ENCODE measurements at regions not wholly inside any gene's neighbourhood (a gene's known extent, or its start where the extent isn't known, plus 50 kb on each side); places are given as distances from the start of the nearest gene placed in this dataset.

GRCh38 chr1:194830387-194830786, 1644.0 kb upstream of the B3GALT2 start:
- Histone ChIP-seq H3K4me3 (replicated peaks in 1 of 3; ENCODE audit: insufficient read depth in 1 of 3, low read depth in 1 of 3, low read length in 3 of 3) (no peak overlapping the region), H3K79me2 (ENCODE audit: control insufficient read depth, insufficient read depth, low read length) (no peaks in the 10 kb centered on the region), H3K27ac (ENCODE audit: insufficient read depth, low read depth, low read length) (no peak overlapping the region), H3K36me3 (ENCODE audit: control insufficient read depth in 2 of 2, extremely low read depth in 1 of 2, insufficient read depth in 2 of 2, low read length in 2 of 2) (no peaks in the 10 kb centered on the region), H4K20me1 (replicated peaks; ENCODE audit: control insufficient read depth, extremely low read depth, insufficient read depth, low read length) (no peaks in the 10 kb centered on the region), H3K4me2 (ENCODE audit: insufficient read depth, low read length) (no peak overlapping the region), H3K9me3 (replicated peaks; ENCODE audit: control insufficient read depth, insufficient read depth, low read length) (no peaks in the 10 kb centered on the region), H3K9ac (replicated peaks; ENCODE audit: extremely low read depth, insufficient read depth, low read length) (no peak overlapping the region), H3K27me3 (ENCODE audit: control insufficient read depth in 2 of 2, insufficient read depth in 2 of 2, low read length in 2 of 2) (no peaks in the 10 kb centered on the region), H3K9me1 (replicated peaks; ENCODE audit: control insufficient read depth, extremely low read depth, insufficient read depth, low read length) (no peaks in the 10 kb centered on the region), H3K4me1 (ENCODE audit: control insufficient read depth, extremely low read depth, insufficient read depth, low read length) (no peaks in the 10 kb centered on the region), H2AFZ (ENCODE audit: low read depth, low read length) (no peak overlapping the region)
- TF ChIP-seq JUN (IDR thresholded peaks at IDR 0.05; ENCODE audit: borderline replicate concordance, insufficient read depth, insufficient read length, low read depth) (no peak), POLR2AphosphoS5 (IDR thresholded peaks at IDR 0.05; ENCODE audit: insufficient read depth, low read depth, low read length) (no peak)
- DNase-seq (ENCODE audit: low read depth, low spot score) (no peak), FAIRE-seq (no peak)
- ChIA-PET CTCF (interaction anchor here (1.1 kb wide), 1 partner anchor 11 kb away, joined by 3 read pairs; no protein-coding TSS in a partner anchor), POLR2A (no interaction called here)
- dilution Hi-C loops (cut with MboI; ENCODE audit: extremely low pct_ligation_motif_present, low sequenced_read_pairs) = no loop called here
- intact Hi-C loops (cut with micrococcal nuclease) = no loop called here
- no TSS peak for BruUV-seq (replicated peaks)

GRCh38 chr1:194829492-194829891, 1643.1 kb upstream of the B3GALT2 start:
- no peaks in the 10 kb centered on the region for H3K79me2 ChIP-seq (ENCODE audit: control insufficient read depth, insufficient read depth, low read length)
- H3K4me2 ChIP-seq (ENCODE audit: insufficient read depth, low read length) = no peak overlapping the region
- no peak overlapping the region for H3K9ac ChIP-seq (replicated peaks; ENCODE audit: extremely low read depth, insufficient read depth, low read length)
- TF ChIP-seq GATA2 (IDR thresholded peaks at IDR 0.05; ENCODE audit: insufficient read depth, insufficient read length, low read depth, low read length) = no peak
- no peak for TF ChIP-seq EZH2 (IDR thresholded peaks at IDR 0.05; ENCODE audit: borderline replicate concordance, low read depth, low read length, severe bottlenecking)
- TF ChIP-seq MYC (IDR thresholded peaks at IDR 0.05; ENCODE audit: low read depth, low read length) = no peak
- no peak for TF ChIP-seq FOS (IDR thresholded peaks at IDR 0.05; ENCODE audit: borderline replicate concordance, insufficient read depth, low read length)
- TF ChIP-seq MAX (IDR thresholded peaks at IDR 0.05; ENCODE audit: insufficient read depth, insufficient read length) = no peak
- TF ChIP-seq POLR2AphosphoS5 (IDR thresholded peaks at IDR 0.05; ENCODE audit: insufficient read depth, low read depth, low read length) = no peak
- no peak for TF ChIP-seq JUN (IDR thresholded peaks at IDR 0.05; ENCODE audit: borderline replicate concordance, insufficient read depth, insufficient read length, low read depth)
- no peak for TF ChIP-seq CTCF (IDR thresholded peaks at IDR 0.05; ENCODE audit: extremely low read depth in 1 of 2, insufficient read depth in 1 of 2, low read depth in 1 of 2, low read length in 2 of 2)
- TF ChIP-seq POLR2A (IDR thresholded peaks at IDR 0.05; ENCODE audit: low read depth, low read length) = no peak
- intact Hi-C loops (cut with micrococcal nuclease) (no loop called here), dilution Hi-C loops (cut with MboI; ENCODE audit: extremely low pct_ligation_motif_present, low sequenced_read_pairs) (no loop called here)
- ChIA-PET CTCF (interaction anchor here (1.1 kb wide), 1 partner anchor 11 kb away, joined by 3 read pairs; no protein-coding TSS in a partner anchor), POLR2A (no interaction called here)
- no TSS peak for BruUV-seq (replicated peaks)
- H3K9me1 ChIP-seq (replicated peaks; ENCODE audit: control insufficient read depth, extremely low read depth, insufficient read depth, low read length) = no peaks in the 10 kb centered on the region
- H2AFZ ChIP-seq (ENCODE audit: low read depth, low read length) = no peak overlapping the region
- DNase-seq (ENCODE audit: low read depth, low spot score) = no peak
- no peak overlapping the region for H3K27ac ChIP-seq (ENCODE audit: insufficient read depth, low read depth, low read length)
- no peaks in the 10 kb centered on the region for H3K27me3 ChIP-seq (ENCODE audit: control insufficient read depth in 2 of 2, insufficient read depth in 2 of 2, low read length in 2 of 2)
- no peak overlapping the region for H3K4me3 ChIP-seq (replicated peaks in 1 of 3; ENCODE audit: insufficient read depth in 1 of 3, low read depth in 1 of 3, low read length in 3 of 3)
- no peaks in the 10 kb centered on the region for H4K20me1 ChIP-seq (replicated peaks; ENCODE audit: control insufficient read depth, extremely low read depth, insufficient read depth, low read length)
- H3K4me1 ChIP-seq (ENCODE audit: control insufficient read depth, extremely low read depth, insufficient read depth, low read length) = no peaks in the 10 kb centered on the region
- no peak for FAIRE-seq
- no peaks in the 10 kb centered on the region for H3K36me3 ChIP-seq (ENCODE audit: control insufficient read depth in 2 of 2, extremely low read depth in 1 of 2, insufficient read depth in 2 of 2, low read length in 2 of 2)
- H3K9me3 ChIP-seq (replicated peaks; ENCODE audit: control insufficient read depth, insufficient read depth, low read length) = no peaks in the 10 kb centered on the region
